Stimulated activated CD8-positive, alpha-beta memory T cell treated with anti-CD3 and anti-CD28 coated beads, Interleukin-15, amount 100 ng/mL, for 48 hours (primary cell): ENCODE measurements at regions not wholly inside any gene's neighbourhood (a gene's known extent, or its start where the extent isn't known, plus 50 kb on each side); places are given as distances from the start of the nearest gene placed in this dataset.

Experiments
- DNase-seq, 2 donors: peaks; one replicate each; pipeline ENCODE4 v3.0.0-alpha.2; 2020; ENCODE audit warnings: low read depth in 2 of 2

DNA sequence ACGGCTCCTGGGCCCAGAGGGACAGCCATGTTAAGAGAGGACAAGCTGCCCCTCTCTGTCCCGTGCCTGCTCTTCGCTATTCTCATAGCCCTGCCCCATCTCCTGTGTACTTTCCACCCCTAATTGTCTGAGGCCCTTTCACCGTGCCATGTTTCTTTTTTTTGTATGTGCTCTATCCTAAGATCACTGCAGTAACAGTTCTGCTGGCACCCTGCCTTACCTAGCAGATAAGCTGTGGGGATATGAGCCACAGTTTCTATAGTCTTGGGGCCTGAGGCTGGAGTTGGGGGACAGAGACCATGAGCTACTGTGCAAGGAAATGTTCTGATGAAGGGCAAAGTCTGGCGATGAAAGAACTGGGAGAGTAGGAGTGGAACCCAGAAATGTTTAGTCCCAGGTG, 269.5 kb upstream of the CITED2 start:
- DNase-seq = no peak

- DNase-seq = no peak
Observed at GRCh38 chr6:139642346-139642745, 267.9 kb upstream of the CITED2 start.

DNA sequence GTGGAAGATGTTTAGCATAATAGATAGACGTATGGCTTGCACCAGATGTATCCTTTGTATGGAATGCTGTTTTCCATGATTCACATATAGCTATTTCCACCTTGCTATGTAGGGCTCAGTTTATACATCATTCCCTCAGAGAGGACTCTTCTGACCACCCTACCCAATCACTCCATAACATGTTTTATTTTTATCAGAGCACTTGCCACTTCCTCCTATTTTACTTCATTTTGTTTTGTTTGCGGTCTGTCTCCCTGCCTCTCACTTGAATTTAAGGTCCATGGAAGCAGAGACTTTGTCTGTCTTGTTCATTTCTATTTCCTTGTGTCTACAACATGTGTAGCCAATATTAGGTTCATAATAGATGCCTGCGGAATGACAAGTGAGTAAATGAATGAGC, 266.9 kb upstream of the CITED2 start:
- no peak for DNase-seq

DNA sequence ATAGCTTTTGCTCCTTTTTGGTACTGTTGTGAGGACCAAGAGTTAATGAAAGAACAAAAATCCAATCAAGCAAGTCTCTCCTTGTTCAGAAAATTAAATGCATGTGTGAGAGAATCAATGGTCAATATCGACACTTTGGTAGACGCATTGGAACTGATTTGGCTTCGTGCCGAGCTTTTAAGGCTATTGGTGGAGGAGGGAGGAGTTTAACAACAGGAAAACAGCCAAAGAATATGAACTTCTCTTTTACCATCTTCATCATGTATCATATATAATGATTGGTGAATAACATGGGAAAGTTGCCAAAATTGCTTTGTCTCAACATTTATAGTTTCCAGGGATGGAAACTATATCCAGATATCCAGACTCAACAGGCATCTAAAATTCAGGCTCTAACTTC, 266.5 kb upstream of the CITED2 start:
- DNase-seq = no peak

GRCh38 chr6:139640448-139640847, 266.0 kb upstream of the CITED2 start:
- DNase-seq = no peak

- DNase-seq = no peak
Observed at GRCh38 chr6:139639507-139639906, 265.1 kb upstream of the CITED2 start.

DNA sequence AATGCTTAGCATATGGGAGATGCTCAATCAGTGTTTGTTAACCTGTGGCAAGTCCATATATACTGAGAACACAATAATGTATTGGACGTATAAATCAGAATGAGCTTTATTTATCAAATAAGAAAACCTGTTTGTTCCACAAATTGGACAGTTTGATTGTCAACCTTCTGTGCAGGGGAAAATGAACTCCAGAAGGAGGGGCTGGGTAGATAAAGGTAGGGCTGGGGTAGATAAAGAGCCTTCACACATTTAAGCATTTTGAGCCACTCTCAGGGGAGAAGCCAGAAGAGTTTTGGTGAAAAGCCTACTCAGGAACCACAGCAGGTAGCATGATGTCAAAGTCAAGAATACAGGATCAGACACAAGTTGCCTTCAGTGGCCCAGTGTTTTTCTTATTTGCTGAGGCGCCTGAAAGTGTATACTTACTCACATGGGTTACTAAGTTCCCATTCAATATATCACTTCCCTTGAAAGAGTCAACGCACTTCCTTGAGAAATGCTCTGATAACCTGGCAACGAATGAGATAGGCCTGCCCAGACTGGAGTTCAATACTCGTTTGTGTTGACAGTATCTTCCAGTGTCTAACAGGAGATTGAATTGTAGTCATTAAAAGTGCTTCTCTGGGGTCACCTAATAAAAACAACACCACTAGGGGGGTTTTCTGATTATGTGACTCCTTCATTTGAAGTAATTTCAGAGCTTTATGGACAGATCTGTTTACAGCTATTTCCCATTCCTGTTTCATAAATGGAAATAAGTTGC, 263.9 kb upstream of the CITED2 start:
- DNase-seq = no peak

- no peak for DNase-seq
Observed at GRCh38 chr6:139637766-139638165, 263.3 kb upstream of the CITED2 start.

- no peak for DNase-seq
Observed at GRCh38 chr6:139636391-139636790, 261.9 kb upstream of the CITED2 start.

- no peak for DNase-seq
Observed at GRCh38 chr6:139635401-139636130, 261.1 kb upstream of the CITED2 start.

- no peak for DNase-seq
Observed at GRCh38 chr6:139632840-139633239, 258.4 kb upstream of the CITED2 start.

DNA sequence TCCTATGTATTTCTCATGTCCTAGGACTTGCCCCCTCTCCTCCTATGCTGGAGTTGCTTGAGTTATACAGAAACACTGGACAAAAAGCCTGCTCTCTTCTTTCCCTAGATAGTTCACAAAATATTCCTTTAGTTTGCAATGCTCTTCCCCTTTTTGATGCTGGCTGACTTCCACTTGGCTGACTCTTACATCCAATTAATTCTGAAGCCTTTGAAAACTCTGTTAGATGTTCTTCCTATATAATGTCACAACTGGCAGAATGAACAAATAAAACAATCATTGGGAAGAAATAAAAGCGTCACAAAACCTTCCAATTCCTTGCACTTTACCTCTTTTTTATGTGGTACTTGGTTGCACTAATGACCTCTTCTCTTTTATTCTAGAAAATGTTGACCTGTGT, 253.8 kb upstream of the CITED2 start:
- DNase-seq = no peak

DNA sequence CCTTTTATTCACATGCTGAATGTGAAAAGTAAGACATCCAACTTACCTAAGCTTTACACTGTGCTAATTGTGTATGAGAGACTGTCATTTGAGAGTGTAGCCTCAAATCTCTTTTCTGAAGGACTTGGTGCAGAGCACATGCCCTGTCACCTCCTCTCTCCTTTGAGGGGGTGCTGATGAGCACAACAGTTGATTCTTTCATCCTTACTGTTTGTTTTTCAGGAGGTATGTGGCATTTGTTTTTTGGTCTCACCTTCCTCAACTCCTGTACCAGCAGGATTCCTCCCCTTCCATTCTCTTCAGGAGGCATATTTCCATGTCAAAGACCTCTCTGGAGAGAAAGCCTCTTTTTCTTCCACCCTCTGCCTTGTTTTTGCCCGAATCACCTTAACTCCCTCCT, 252.6 kb upstream of the CITED2 start:
- no peak for DNase-seq

DNA sequence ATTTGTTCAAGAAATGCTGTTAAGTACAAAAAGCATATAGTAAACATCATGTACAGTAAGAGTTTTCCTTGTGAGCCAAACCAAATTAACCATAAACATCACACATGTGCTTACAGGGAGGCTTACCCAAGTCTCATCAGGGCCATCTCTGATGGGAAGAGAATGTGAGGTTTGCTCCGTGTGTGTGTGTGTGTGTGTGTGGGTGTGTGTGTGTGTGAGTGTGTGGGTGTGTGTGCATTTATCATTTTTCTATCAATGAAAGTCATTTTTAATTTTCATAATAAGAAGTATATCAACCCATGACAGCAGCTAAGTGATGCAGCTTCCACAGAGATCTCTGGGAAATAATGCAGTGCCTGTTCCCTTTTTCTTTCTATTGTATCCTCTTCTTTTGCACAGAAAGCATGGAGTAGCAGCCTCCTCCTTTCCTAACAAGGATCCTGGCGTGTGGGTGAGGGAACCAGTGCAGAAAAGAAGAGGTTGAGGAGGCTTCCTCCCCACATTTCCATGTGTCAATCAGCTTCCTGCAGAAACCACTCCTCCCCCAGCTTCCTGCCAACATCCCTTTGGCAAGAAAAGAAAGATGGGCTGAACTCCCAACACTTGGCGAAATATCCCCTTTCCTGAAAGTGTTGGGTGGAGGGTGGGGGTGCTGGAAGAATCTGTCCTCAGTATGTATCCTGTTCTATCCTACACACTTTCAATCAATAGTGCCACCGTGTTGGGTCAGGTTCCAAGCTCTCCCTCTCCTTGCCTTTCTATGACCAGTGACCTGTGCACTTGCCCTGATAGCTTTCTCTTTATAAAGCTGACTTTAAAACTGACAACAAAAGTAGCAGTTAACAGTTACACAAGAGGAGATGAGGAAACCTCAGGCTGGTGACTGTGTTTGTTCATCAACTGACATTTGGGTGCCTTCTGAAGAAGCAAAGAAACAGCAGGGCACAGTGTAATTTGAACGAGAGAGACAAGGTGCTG, 251.8 kb upstream of the CITED2 start:
- no peak for DNase-seq

- DNase-seq = no peak
Observed at GRCh38 chr6:139625081-139625939, 250.9 kb upstream of the CITED2 start.

GRCh38 chr6:139623372-139623771, 248.9 kb upstream of the CITED2 start:
- no peak for DNase-seq

- no peak for DNase-seq
Observed at GRCh38 chr6:139613496-139613895, 239.0 kb upstream of the CITED2 start.

DNA sequence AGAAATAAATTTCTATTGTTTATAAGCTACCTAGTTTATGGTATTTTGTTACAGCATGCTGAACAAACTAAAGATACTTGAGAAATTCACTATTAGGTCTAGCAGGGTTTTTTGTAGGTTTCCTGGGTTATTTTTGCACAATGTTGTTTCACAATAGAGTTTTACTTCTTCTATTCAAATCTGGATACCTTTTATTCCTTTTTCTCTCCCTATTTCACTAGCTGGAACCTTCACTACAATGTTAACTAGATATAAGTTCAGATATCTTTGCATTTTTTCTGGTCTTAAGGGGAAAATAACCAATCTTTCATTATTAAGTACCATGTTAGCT, 237.7 kb upstream of the CITED2 start:
- no peak for DNase-seq

DNA sequence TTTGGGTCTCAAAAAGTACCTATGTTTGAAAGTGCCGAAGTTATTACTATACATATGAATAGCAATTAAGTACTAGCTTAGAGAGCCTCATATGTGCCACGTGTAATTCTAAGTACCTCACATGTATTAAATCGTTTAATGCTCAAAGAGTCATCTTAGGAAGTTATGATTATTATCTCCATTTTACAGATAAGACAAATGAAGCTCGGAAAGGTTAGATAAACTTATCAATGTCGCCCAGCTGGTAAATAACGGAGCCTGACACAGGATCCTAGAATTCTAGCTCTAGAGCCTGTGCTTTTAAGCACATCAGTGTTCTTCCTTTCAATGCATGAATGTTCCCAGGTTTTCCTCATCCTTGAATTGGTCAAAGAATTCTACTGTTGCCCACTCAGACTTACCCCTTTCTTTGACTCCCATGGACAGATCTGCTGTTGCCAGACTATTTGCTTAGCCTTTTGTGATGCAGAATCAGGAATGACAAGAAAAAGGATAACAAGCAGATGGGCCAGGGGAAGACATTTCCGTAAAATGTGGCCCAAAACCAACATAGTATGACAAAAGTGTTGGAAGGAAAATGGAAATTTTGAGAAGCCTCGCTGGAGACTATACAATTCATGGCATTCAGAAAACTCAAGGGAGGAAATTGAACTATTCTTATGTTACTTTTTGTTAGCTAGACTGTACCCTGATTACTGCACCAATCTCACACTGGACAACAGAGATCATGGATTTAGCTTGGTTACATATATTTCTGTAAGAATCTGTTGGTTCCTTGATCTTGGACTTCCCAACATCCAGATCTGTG, 237.1 kb upstream of the CITED2 start:
- no peak for DNase-seq

GRCh38 chr6:139608466-139609261, 234.2 kb upstream of the CITED2 start:
- DNase-seq = no peak
